H9 (cell line): ENCODE measurements at regions not wholly inside any gene's neighbourhood (a gene's known extent, or its start where the extent isn't known, plus 50 kb on each side); places are given as distances from the start of the nearest gene placed in this dataset.

ENCODE experiments used
- DNase-seq: peaks from one replicate; pipeline ENCODE4 v3.0.0-alpha.2; 2017
- H2AFZ ChIP-seq: one replicate; pipeline ENCODE4 v1.6.1; 2013; ENCODE audit warnings: mild to moderate bottlenecking, low read length, control low read depth, moderate library complexity
- H2AK5ac ChIP-seq: 2 replicates; pipeline ENCODE4 v1.6.1; 2013; ENCODE audit warnings: low read length, control low read depth, mixed read lengths; ENCODE audit not compliant: insufficient read length
- H2BK120ac ChIP-seq: one replicate; pipeline ENCODE4 v1.6.1; 2013; ENCODE audit warnings: low read depth, mild to moderate bottlenecking, low read length, control low read depth, inconsistent platforms; ENCODE audit not compliant: poor library complexity, severe bottlenecking
- H2BK12ac ChIP-seq: 2 replicates; pipeline ENCODE4 v1.6.1; 2013; ENCODE audit warnings: low read length, control low read depth, mixed read lengths, low read depth; ENCODE audit not compliant: insufficient read length
- H2BK15ac ChIP-seq: 2 replicates; pipeline ENCODE4 v1.6.1; 2013; ENCODE audit warnings: low read depth, low read length, control low read depth
- H2BK20ac ChIP-seq: one replicate; pipeline ENCODE4 v1.6.1; 2013; ENCODE audit warnings: low read depth, mild to moderate bottlenecking, low read length, control low read depth, inconsistent platforms; ENCODE audit not compliant: poor library complexity, severe bottlenecking
- H2BK5ac ChIP-seq: 2 replicates; pipeline ENCODE4 v1.6.1; 2013; ENCODE audit warnings: low read length, control low read depth, mixed read lengths; ENCODE audit not compliant: insufficient read length
- H3K14ac ChIP-seq: 2 replicates; pipeline ENCODE4 v1.6.1; 2013; ENCODE audit warnings: low read length, control low read depth; ENCODE audit not compliant: insufficient read depth
- H3K18ac ChIP-seq: 2 replicates; pipeline ENCODE4 v1.6.1; 2013; ENCODE audit warnings: low read depth, mild to moderate bottlenecking, mixed read lengths, low read length, control low read depth; ENCODE audit not compliant: insufficient read length
- H3K23ac ChIP-seq: 2 replicates; pipeline ENCODE4 v1.6.1; 2013; ENCODE audit warnings: low read length, control low read depth, mixed read lengths, low read depth; ENCODE audit not compliant: insufficient read length
- H3K23me2 ChIP-seq: 2 replicates; pipeline ENCODE4 v1.6.1; 2013; ENCODE audit warnings: low read depth, mild to moderate bottlenecking, mixed read lengths, low read length, control low read depth; ENCODE audit not compliant: insufficient read length, poor library complexity, severe bottlenecking
- H3K27ac ChIP-seq: 2 replicates; pipeline ENCODE4 v1.5.1; 2013; ENCODE audit warnings: low read length, control low read depth, mixed read lengths, low read depth; ENCODE audit not compliant: insufficient read length
- H3K27me3 ChIP-seq: 2 replicates; pipeline ENCODE4 v1.6.1; 2013; ENCODE audit warnings: low read length, control low read depth, inconsistent platforms; ENCODE audit not compliant: insufficient read depth
- H3K4ac ChIP-seq: 2 replicates; pipeline ENCODE4 v1.6.1; 2013; ENCODE audit warnings: low read depth, mild to moderate bottlenecking, control low read depth, inconsistent platforms, low read length, moderate library complexity
- H3K4me1 ChIP-seq: 2 replicates; pipeline ENCODE4 v1.6.1; 2013; ENCODE audit warnings: low read length, control low read depth, inconsistent platforms; ENCODE audit not compliant: insufficient read depth
- H3K4me2 ChIP-seq: 2 replicates; pipeline ENCODE4 v1.6.1; 2013; ENCODE audit warnings: low read length, control low read depth, mixed read lengths; ENCODE audit not compliant: insufficient read length, insufficient read depth
- H3K56ac ChIP-seq: 2 replicates; pipeline ENCODE4 v1.6.1; 2013; ENCODE audit warnings: low read depth, mild to moderate bottlenecking, mixed read lengths, low read length, control low read depth; ENCODE audit not compliant: insufficient read length
- H3K79me1 ChIP-seq: 2 replicates; pipeline ENCODE4 v1.6.1; 2013; ENCODE audit warnings: low read depth, mild to moderate bottlenecking, moderate library complexity, low read length, control low read depth, inconsistent platforms; ENCODE audit not compliant: insufficient read depth, poor library complexity, severe bottlenecking
- H3K79me2 ChIP-seq: 2 replicates; pipeline ENCODE4 v1.6.1; 2013; ENCODE audit warnings: low read length, control low read depth, inconsistent platforms; ENCODE audit not compliant: insufficient read depth
- H3K9ac ChIP-seq: 2 replicates; pipeline ENCODE4 v1.6.1; 2013; ENCODE audit warnings: low read length, control low read depth, mixed read lengths; ENCODE audit not compliant: insufficient read length; ENCODE audit errors: extremely low read depth
- H3K9me3 ChIP-seq: one replicate; pipeline ENCODE4 v1.6.1; 2013; ENCODE audit warnings: low read depth, low read length, inconsistent platforms; ENCODE audit not compliant: control insufficient read depth
- H3T11ph ChIP-seq: one replicate; pipeline ENCODE4 v1.6.1; 2013; ENCODE audit warnings: mild to moderate bottlenecking, low read length, control low read depth, inconsistent platforms
- H4K20me1 ChIP-seq: one replicate; pipeline ENCODE4 v1.6.1; 2013; ENCODE audit not compliant: control insufficient read depth, insufficient read length, insufficient read depth
- H4K5ac ChIP-seq: 2 replicates; pipeline ENCODE4 v1.6.1; 2013; ENCODE audit warnings: low read depth, mild to moderate bottlenecking, mixed read lengths, low read length, control low read depth; ENCODE audit not compliant: insufficient read length
- H4K8ac ChIP-seq: replicated peaks from 2 replicates; pipeline ENCODE4 v1.6.1; 2013; ENCODE audit warnings: low read length, control low read depth, mixed read lengths, low read depth; ENCODE audit not compliant: insufficient read length
- H4K91ac ChIP-seq: 2 replicates; pipeline ENCODE4 v1.6.1; 2013; ENCODE audit warnings: low read depth, mild to moderate bottlenecking, moderate library complexity, mixed read lengths, low read length, control low read depth; ENCODE audit not compliant: insufficient read length
- H3K27ac Mint-ChIP-seq, 3 experiments: 2 replicates in 2 of 3; 3 replicates in 1 of 3; pipeline ENCODE4 v1.8.0; 2020 to 2021; ENCODE audit warnings: mixed read lengths in 3 of 3, mild to moderate bottlenecking in 1 of 3, moderate library complexity in 1 of 3
- H3K27me3 Mint-ChIP-seq: 2 replicates; pipeline ENCODE4 v1.8.0; 2021; ENCODE audit warnings: low read depth, mild to moderate bottlenecking, moderate library complexity, mixed read lengths
- H3K36me3 Mint-ChIP-seq, 3 experiments: 2 replicates in 2 of 3; 3 replicates in 1 of 3; pipeline ENCODE4 v1.8.0; 2020 to 2021; ENCODE audit warnings: low read depth in 3 of 3, mixed read lengths in 3 of 3; ENCODE audit not compliant: insufficient read depth in 1 of 3
- H3K4me1 Mint-ChIP-seq, 2 experiments: 2 replicates each; pipeline ENCODE4 v1.8.0; 2020; ENCODE audit warnings: mixed read lengths in 2 of 2
- H3K4me3 Mint-ChIP-seq, 2 experiments: 2 replicates in 1 of 2; 3 replicates in 1 of 2; pipeline ENCODE4 v1.8.0; 2020 to 2021; ENCODE audit warnings: mild to moderate bottlenecking in 2 of 2, mixed read lengths in 2 of 2, moderate library complexity in 1 of 2
- H3K9me3 Mint-ChIP-seq, 2 experiments: 2 replicates in 1 of 2; 3 replicates in 1 of 2; pipeline ENCODE4 v1.8.0; 2020; ENCODE audit warnings: mild to moderate bottlenecking in 2 of 2, mixed read lengths in 2 of 2, moderate library complexity in 1 of 2
- WGBS: extraction: QIAGEN DNeasy Blood & Tissue Kit; methylation state at CpG from one replicate; pipeline ENCODE4 v1.1.7; 2013; ENCODE audit warnings: missing lambda C conversion rate, low lambda C conversion rate, mixed read lengths; ENCODE audit not compliant: insufficient read length; ENCODE audit errors: extremely low coverage; 5-methylcytosine and 5-hydroxymethylcytosine counted together
- TF ChIP-seq, protein P1 (sequence below): fragments of 200-600 bp; sonication (generic); conservative IDR thresholded peaks from 3 replicates; pipeline ENCODE4 v1.8.0; 2021; ENCODE audit warnings: antibody characterized with exemption, mild to moderate bottlenecking

GRCh38 chr12:75592638-75593335 lies 81.4 kb upstream of the KRR1 start:
- Histone ChIP-seq H3K14ac (no peak overlapping the region), H3K9me3 (no peaks in the 10 kb centered on the region), H4K91ac (no peak overlapping the region), H2AFZ (no peak overlapping the region), H3K4ac (no peak overlapping the region), H3K79me1 (no peaks in the 10 kb centered on the region), H3K27me3 (no peaks in the 10 kb centered on the region), H4K20me1 (no peaks in the 10 kb centered on the region), H3K4me1 (no peaks in the 10 kb centered on the region), H3K4me2 (no peak overlapping the region), H2BK5ac (no peak overlapping the region), H2BK120ac (no peak overlapping the region), H3K18ac (no peak overlapping the region), H2BK20ac (no peak overlapping the region), H2AK5ac (no peak overlapping the region), H3K56ac (no peak overlapping the region), H4K8ac (peak overlapping the region; percentile 64), H3K27ac (no peak overlapping the region), H3K79me2 (no peaks in the 10 kb centered on the region), H3K23me2 (no peaks in the 10 kb centered on the region), H3T11ph (no peak overlapping the region), H4K5ac (no peak overlapping the region), H2BK12ac (no peak overlapping the region), H3K9ac (no peak overlapping the region), H2BK15ac (no peak overlapping the region), H3K23ac (no peak overlapping the region)
- no CpG with 5 or more reads among the region's 3 CpGs for WGBS
- Mint-ChIP-seq H3K27me3 (no peaks in the 10 kb centered on the region), H3K4me3 (no peak overlapping the region), H3K36me3 (no peaks in the 10 kb centered on the region; a peak in 1 of 7 replicates), H3K4me1 (peaks cover 6 to 7% of the 10 kb centered on the region in 2 experiments; a peak in 3 of 4 replicates), H3K27ac (no peak overlapping the region), H3K9me3 (no peaks in the 10 kb centered on the region; a peak in 1 of 5 replicates)
- no peak for DNase-seq
- TF ChIP-seq, protein P1, sequence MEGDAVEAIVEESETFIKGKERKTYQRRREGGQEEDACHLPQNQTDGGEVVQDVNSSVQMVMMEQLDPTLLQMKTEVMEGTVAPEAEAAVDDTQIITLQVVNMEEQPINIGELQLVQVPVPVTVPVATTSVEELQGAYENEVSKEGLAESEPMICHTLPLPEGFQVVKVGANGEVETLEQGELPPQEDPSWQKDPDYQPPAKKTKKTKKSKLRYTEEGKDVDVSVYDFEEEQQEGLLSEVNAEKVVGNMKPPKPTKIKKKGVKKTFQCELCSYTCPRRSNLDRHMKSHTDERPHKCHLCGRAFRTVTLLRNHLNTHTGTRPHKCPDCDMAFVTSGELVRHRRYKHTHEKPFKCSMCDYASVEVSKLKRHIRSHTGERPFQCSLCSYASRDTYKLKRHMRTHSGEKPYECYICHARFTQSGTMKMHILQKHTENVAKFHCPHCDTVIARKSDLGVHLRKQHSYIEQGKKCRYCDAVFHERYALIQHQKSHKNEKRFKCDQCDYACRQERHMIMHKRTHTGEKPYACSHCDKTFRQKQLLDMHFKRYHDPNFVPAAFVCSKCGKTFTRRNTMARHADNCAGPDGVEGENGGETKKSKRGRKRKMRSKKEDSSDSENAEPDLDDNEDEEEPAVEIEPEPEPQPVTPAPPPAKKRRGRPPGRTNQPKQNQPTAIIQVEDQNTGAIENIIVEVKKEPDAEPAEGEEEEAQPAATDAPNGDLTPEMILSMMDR, result no peak
